ENCODE measurements at regions not wholly inside any gene's neighbourhood (a gene's known extent, or its start where the extent isn't known, plus 50 kb on each side); places are given as distances from the start of the nearest gene placed in this dataset.
"Not testable (repeated sequence)": the region's sequence is repeated elsewhere in the genome, so short reads cannot be mapped to it uniquely, and the experiment has no call there.

DNA sequence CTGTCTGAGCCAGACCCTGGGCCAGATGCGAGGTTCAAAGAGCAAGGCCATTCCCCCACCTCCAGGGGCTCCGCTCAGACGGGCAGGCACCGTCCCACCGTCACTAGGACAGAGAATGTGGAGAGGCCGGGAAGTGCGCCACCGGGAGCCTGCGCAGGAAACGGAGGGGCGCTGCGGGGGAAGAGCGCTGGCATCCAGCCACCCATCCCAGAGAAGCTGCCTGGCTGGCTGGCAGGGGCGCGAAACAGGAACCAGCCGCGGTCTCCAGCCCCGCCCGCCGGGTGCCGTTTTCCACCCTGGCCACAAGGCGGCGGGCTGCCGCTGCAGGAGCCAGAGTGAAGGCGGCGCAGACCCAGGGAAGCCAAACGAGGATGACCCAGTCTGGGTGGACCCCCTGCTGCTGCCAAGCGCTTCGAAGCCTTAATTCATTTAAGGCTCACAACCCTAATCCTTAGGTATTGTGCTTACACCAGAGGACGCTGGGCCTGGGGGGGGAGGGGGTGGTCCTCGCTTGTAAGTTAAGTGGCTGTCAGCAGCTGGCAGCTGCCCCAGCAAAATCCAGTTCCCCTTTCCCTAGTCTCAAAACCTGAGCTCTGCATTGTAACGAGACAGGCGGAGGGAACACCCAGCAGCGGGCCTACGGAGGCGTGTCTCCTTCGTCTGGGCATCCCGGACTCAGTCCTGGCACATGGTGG, 114.8 kb upstream of the SMURF2 start (continued):
- TF ChIP-seq BCL6 (CRISPR knock-in tag; IDR thresholded peaks at IDR 0.05): peak; percentile 65
- peak; percentile 56; the same call in 1 of the 2 replicates for TF ChIP-seq SP2 (CRISPR knock-in tag; IDR thresholded peaks at IDR 0.05)
- TF ChIP-seq, protein P1, sequence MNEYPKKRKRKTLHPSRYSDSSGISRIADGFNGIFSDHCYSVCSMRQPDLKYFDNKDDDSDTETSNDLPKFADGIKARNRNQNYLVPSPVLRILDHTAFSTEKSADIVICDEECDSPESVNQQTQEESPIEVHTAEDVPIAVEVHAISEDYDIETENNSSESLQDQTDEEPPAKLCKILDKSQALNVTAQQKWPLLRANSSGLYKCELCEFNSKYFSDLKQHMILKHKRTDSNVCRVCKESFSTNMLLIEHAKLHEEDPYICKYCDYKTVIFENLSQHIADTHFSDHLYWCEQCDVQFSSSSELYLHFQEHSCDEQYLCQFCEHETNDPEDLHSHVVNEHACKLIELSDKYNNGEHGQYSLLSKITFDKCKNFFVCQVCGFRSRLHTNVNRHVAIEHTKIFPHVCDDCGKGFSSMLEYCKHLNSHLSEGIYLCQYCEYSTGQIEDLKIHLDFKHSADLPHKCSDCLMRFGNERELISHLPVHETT (CRISPR knock-in tag; conservative IDR thresholded peaks at IDR 0.05): peak; percentile 78
- peak; percentile 69; the same call in 1 of the 2 replicates for TF ChIP-seq MIXL1 (CRISPR knock-in tag; IDR thresholded peaks at IDR 0.05)
- peak; percentile 60 for TF ChIP-seq GATAD1 (CRISPR knock-in tag; IDR thresholded peaks at IDR 0.05)
- peak; percentile 79; the same call in 1 of the 2 replicates for TF ChIP-seq HOXA5 (CRISPR knock-in tag; IDR thresholded peaks at IDR 0.05)
- TF ChIP-seq ZNF138 (CRISPR knock-in tag; IDR thresholded peaks at IDR 0.05; ENCODE audit: low read depth): peak; percentile 82
- TF ChIP-seq, protein P2, sequence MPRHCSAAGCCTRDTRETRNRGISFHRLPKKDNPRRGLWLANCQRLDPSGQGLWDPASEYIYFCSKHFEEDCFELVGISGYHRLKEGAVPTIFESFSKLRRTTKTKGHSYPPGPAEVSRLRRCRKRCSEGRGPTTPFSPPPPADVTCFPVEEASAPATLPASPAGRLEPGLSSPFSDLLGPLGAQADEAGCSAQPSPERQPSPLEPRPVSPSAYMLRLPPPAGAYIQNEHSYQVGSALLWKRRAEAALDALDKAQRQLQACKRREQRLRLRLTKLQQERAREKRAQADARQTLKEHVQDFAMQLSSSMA (CRISPR knock-in tag; IDR thresholded peaks at IDR 0.05): peak; percentile 72; the same call in 1 of the 2 replicates
- peak; percentile 69; the same call in 1 of the 2 replicates for TF ChIP-seq ZBTB20 (CRISPR knock-in tag; IDR thresholded peaks at IDR 0.05; ENCODE audit: borderline replicate concordance, low read depth)
- 0 out of 2 replicates have a peak, but pooled peaks have one; percentile 22 for TF ChIP-seq ZNF329 (CRISPR knock-in tag; IDR thresholded peaks at IDR 0.05; ENCODE audit: low read depth)
- peak; percentile 74; the same call in 1 of the 2 replicates for TF ChIP-seq CBFB (CRISPR knock-in tag; IDR thresholded peaks at IDR 0.05)
- TF ChIP-seq XRCC5 (optimal IDR thresholded peaks at IDR 0.05; ENCODE audit: low read length): peak; percentile 94
- not testable (repeated sequence) for TF ChIP-seq SOX13 (IDR thresholded peaks at IDR 0.05)
- TF ChIP-seq SOX13 (CRISPR knock-in tag; conservative IDR thresholded peaks at IDR 0.05 in 1 of 2, IDR thresholded peaks at IDR 0.05 in 1 of 2): peak in 1 of 2 experiments; percentile 14; a peak in 1 of 4 replicates
- TF ChIP-seq TBX3 (IDR thresholded peaks at IDR 0.05; ENCODE audit: borderline replicate concordance): peak; percentile 31; the same call in 1 of the 2 replicates
- peak; percentile 64 for TF ChIP-seq PTBP1 (IDR thresholded peaks at IDR 0.05; ENCODE audit: low read depth, low read length, poor library complexity, severe bottlenecking)
- peak; percentile 88; the same call in 1 of the 2 replicates for TF ChIP-seq PRMT3 (CRISPR knock-in tag; IDR thresholded peaks at IDR 0.05; ENCODE audit: borderline replicate concordance, low read depth)
- TF ChIP-seq EED (CRISPR knock-in tag; IDR thresholded peaks at IDR 0.05): peak; percentile 98
- peak in 1 of 2 experiments; percentile 79; a peak in 2 of 4 replicates for TF ChIP-seq KLF16 (CRISPR knock-in tag; IDR thresholded peaks at IDR 0.05)
- peak; percentile 84; the same call in 1 of the 2 replicates for TF ChIP-seq REPIN1 (CRISPR knock-in tag; IDR thresholded peaks at IDR 0.05; ENCODE audit: borderline replicate concordance, low read depth)

All from HepG2 (cell line).